CMK (cell line): ENCODE measurements at regions not wholly inside any gene's neighbourhood (a gene's known extent, or its start where the extent isn't known, plus 50 kb on each side); places are given as distances from the start of the nearest gene placed in this dataset.

ENCODE experiments used
- DNase-seq: peaks from one replicate; pipeline ENCODE4 v3.0.0-alpha.2; 2010; ENCODE audit warnings: low read depth

GRCh38 chr10:22766693-22767092 lies 52.3 kb upstream of the PIP4K2A start:
- DNase-seq = no peak

GRCh38 chr10:22765660-22766547 lies 51.5 kb upstream of the PIP4K2A start:
- no peak for DNase-seq

- DNase-seq = no peak
Observed at GRCh38 chr10:22764639-22765038, 50.3 kb upstream of the PIP4K2A start.
